Epithelial cell of esophagus (primary cell): ENCODE measurements at regions not wholly inside any gene's neighbourhood (a gene's known extent, or its start where the extent isn't known, plus 50 kb on each side); places are given as distances from the start of the nearest gene placed in this dataset.

Experiments
- DNase-seq: peaks from one replicate; pipeline ENCODE4 v3.0.0; 2010; ENCODE audit warnings: low read depth
- H3K4me3 ChIP-seq: 2 replicates; pipeline ENCODE4 v1.5.1; 2011; ENCODE audit warnings: mild to moderate bottlenecking, low read length, control low read depth
- CTCF ChIP-seq: IDR thresholded peaks from 2 replicates; pipeline ENCODE4 v1.5.1; 2011; ENCODE audit warnings: low read depth, mild to moderate bottlenecking, low read length, control low read depth, inconsistent platforms; ENCODE audit not compliant: insufficient read depth; ENCODE audit errors: missing control alignments

- TF ChIP-seq CTCF = no peak
- no peak overlapping the region for H3K4me3 ChIP-seq
- DNase-seq = no peak
Measured at GRCh38 chr14:61878931-61879330, 116.7 kb downstream of the SNAPC1 start.

- no peak for DNase-seq
- no peak for TF ChIP-seq CTCF
- no peak overlapping the region for H3K4me3 ChIP-seq
Measured at GRCh38 chr14:61881046-61881445, 118.8 kb downstream of the SNAPC1 start.

DNA sequence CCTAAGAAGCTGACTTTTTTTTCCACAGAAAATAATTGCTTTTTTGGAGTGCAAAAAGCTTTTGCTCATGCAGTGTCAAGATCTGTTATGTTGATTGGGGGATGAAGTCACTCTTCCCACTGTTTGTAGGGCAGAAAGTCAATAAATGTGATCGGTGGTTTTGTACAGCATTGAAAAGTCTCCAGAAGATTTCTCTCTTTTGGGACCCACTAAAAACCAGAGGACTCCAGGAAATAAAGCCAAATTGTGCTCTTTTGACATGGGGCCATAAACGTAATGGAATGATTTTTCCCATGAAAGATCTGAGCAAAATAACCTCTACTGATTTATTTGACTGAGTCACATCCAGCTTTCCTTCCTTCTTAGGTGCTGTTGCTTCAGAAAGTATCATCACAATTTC, 122.5 kb downstream of the SNAPC1 start:
- H3K4me3 ChIP-seq = no peak overlapping the region
- TF ChIP-seq CTCF = no peak
- DNase-seq = no peak

DNA sequence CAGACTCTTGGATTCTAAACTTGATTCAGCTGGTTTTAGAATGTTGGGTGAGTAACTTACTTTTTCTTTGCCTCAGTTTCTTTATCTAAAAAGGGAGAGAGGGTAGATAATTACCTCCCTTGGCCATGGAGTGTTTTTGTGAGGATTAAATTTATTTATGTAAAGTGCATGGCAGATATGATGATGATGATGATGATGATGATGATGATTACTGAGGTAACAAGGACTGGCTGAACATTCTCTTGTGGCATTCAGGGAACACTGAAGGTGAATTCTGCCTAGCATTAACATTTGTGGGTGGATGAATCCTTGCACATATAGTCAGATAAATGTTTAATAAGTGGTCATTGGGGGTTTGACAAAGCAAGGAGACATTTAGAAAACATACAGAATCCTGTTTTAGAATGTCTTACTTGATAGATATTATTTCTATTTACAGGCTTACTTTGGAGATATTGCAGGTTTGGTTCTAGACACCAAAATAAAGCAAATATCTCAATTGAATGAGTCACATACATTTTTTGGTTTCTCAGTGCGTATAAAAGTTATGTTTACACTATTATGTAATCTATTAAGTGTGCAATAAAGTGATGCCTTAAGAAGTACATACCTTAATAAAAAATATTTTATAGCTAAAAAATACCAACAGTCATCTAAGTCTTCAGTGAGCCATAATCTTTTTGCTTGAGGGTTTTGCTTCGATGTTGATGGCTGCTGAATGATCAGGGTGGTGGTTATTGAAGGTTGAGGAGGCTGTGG, 123.2 kb downstream of the SNAPC1 start:
- no peak for DNase-seq
- H3K4me3 ChIP-seq = no peak overlapping the region
- no peak for TF ChIP-seq CTCF

- DNase-seq = no peak
- TF ChIP-seq CTCF = no peak
- H3K4me3 ChIP-seq = no peak overlapping the region
Measured at GRCh38 chr14:61887628-61888027, 125.4 kb downstream of the SNAPC1 start.

GRCh38 chr14:61889914-61890351, 127.7 kb downstream of the SNAPC1 start:
- no peak overlapping the region for H3K4me3 ChIP-seq
- no peak for DNase-seq
- no peak for TF ChIP-seq CTCF

DNA sequence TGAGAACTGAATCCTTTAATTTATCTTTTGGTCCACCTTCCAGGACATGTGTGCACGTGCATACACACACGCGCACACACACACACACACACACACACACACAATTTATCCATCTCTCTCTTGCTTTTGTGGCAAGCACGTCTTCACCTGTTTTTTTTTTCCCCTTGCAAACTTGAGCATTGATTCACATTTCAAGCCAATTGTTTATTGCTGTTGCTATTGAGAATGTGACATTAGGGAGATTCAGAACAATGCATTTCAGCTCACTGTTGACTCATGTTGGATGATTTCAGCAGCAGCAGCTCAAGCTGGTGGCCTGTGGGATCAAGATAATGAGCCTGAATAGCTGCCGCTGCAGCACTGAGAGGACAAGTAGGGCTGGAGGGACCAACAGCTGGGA, 128.9 kb downstream of the SNAPC1 start:
- DNase-seq = peak; percentile 61
- no peak for TF ChIP-seq CTCF
- no peak overlapping the region for H3K4me3 ChIP-seq
